DND-41 (cell line): ENCODE measurements at regions not wholly inside any gene's neighbourhood (a gene's known extent, or its start where the extent isn't known, plus 50 kb on each side); places are given as distances from the start of the nearest gene placed in this dataset.

ENCODE experiments used
- ATAC-seq: fragments of 200-7000 bp; cut with Tn5 transposase; 3 replicates; pipeline ENCODE4 v1.9.1; 2021; ENCODE audit warnings: low read depth; ENCODE audit not compliant: insufficient read depth
- DNase-seq: peaks from one replicate; pipeline ENCODE4 v3.0.0-alpha.2; 2020
- H2AFZ ChIP-seq: 2 replicates; pipeline ENCODE4 v1.6.0; 2012; ENCODE audit warnings: low read depth, low read length
- H3K27ac ChIP-seq: 2 replicates; pipeline ENCODE4 v1.5.1; 2012; ENCODE audit warnings: low read length, inconsistent platforms
- H3K27me3 ChIP-seq: fragments of 200-600 bp; sonication (generic); 2 replicates; pipeline ENCODE4 v1.6.0; 2012; ENCODE audit warnings: low read length, mild to moderate bottlenecking, inconsistent platforms; ENCODE audit not compliant: insufficient read depth, poor library complexity
- H3K36me3 ChIP-seq: 2 replicates; pipeline ENCODE4 v1.5.1; 2012; ENCODE audit warnings: low read length, inconsistent platforms; ENCODE audit not compliant: insufficient read depth
- H3K4me1 ChIP-seq: 2 replicates; pipeline ENCODE4 v1.5.1; 2012; ENCODE audit warnings: mild to moderate bottlenecking, low read length; ENCODE audit not compliant: insufficient read depth
- H3K4me2 ChIP-seq: 2 replicates; pipeline ENCODE4 v1.6.0; 2012; ENCODE audit warnings: mild to moderate bottlenecking, moderate library complexity, low read length, inconsistent platforms; ENCODE audit not compliant: insufficient read depth
- H3K4me3 ChIP-seq, 2 experiments: fragments of 200-600 bp in 1 of 2; shearing (Covaris generic) in 1 of 2; 2 replicates each; pipeline ENCODE4 v1.5.1; 2012 to 2016; ENCODE audit warnings: inconsistent platforms in 2 of 2, low read length in 2 of 2, mild to moderate bottlenecking in 2 of 2, low read depth in 1 of 2, moderate library complexity in 1 of 2
- H3K79me2 ChIP-seq: 2 replicates; pipeline ENCODE4 v1.6.0; 2012; ENCODE audit warnings: low read length, inconsistent platforms; ENCODE audit not compliant: insufficient read depth
- H3K9ac ChIP-seq: 2 replicates; pipeline ENCODE4 v1.6.0; 2012; ENCODE audit warnings: low read depth, mild to moderate bottlenecking, inconsistent platforms, low read length, moderate library complexity
- H3K9me3 ChIP-seq: 2 replicates; pipeline ENCODE4 v1.5.1; 2012; ENCODE audit warnings: low read length, moderate library complexity, mild to moderate bottlenecking, inconsistent platforms; ENCODE audit not compliant: insufficient read depth, severe bottlenecking
- H4K20me1 ChIP-seq: 2 replicates; pipeline ENCODE4 v1.6.0; 2012; ENCODE audit warnings: low read length; ENCODE audit not compliant: insufficient read depth
- EZH2 ChIP-seq: IDR thresholded peaks from 3 replicates; pipeline ENCODE4 v1.6.1; 2012; ENCODE audit warnings: borderline replicate concordance, low read depth, mild to moderate bottlenecking, moderate library complexity, low read length, inconsistent platforms; ENCODE audit not compliant: severe bottlenecking
- TF ChIP-seq, protein P1 (sequence below): IDR thresholded peaks from 2 replicates; pipeline ENCODE4 v1.5.1; 2012; ENCODE audit warnings: borderline replicate concordance, low read length, moderate library complexity, mild to moderate bottlenecking; ENCODE audit not compliant: poor library complexity, severe bottlenecking; ENCODE audit errors: extremely low read depth

DNA sequence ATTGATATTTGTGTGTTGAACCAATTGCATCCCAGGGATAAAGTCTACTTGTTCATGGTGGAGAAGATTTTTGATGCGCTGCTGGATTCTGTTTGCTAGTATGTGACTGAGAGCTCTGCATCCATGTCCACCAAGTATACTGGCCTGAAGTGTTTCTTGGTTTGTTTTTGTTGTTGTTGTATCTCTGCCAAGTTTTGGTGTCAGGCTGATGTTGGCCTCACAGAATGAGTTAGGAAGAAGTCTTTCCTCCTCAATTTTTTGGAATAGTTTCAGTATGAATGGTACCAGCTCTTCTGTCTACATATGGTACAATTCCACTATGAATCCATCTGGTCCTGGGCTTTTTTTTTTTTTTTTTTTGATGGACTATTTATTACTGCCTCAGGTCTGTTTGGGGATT is 50.9 kb upstream of the OSTN start:
- no peak for DNase-seq
- Histone ChIP-seq H3K36me3 (no peaks in the 10 kb centered on the region), H4K20me1 (no peaks in the 10 kb centered on the region), H3K79me2 (no peaks in the 10 kb centered on the region), H3K4me2 (no peak overlapping the region), H2AFZ (no peak overlapping the region), H3K4me3 (no peak overlapping the region), H3K4me1 (no peaks in the 10 kb centered on the region), H3K27ac (no peak overlapping the region), H3K27me3 (no peaks in the 10 kb centered on the region), H3K9ac (no peak overlapping the region), H3K9me3 (no peaks in the 10 kb centered on the region)
- no peak for ATAC-seq
- no peak for TF ChIP-seq EZH2
- TF ChIP-seq, protein P1, sequence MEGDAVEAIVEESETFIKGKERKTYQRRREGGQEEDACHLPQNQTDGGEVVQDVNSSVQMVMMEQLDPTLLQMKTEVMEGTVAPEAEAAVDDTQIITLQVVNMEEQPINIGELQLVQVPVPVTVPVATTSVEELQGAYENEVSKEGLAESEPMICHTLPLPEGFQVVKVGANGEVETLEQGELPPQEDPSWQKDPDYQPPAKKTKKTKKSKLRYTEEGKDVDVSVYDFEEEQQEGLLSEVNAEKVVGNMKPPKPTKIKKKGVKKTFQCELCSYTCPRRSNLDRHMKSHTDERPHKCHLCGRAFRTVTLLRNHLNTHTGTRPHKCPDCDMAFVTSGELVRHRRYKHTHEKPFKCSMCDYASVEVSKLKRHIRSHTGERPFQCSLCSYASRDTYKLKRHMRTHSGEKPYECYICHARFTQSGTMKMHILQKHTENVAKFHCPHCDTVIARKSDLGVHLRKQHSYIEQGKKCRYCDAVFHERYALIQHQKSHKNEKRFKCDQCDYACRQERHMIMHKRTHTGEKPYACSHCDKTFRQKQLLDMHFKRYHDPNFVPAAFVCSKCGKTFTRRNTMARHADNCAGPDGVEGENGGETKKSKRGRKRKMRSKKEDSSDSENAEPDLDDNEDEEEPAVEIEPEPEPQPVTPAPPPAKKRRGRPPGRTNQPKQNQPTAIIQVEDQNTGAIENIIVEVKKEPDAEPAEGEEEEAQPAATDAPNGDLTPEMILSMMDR = no peak

DNA sequence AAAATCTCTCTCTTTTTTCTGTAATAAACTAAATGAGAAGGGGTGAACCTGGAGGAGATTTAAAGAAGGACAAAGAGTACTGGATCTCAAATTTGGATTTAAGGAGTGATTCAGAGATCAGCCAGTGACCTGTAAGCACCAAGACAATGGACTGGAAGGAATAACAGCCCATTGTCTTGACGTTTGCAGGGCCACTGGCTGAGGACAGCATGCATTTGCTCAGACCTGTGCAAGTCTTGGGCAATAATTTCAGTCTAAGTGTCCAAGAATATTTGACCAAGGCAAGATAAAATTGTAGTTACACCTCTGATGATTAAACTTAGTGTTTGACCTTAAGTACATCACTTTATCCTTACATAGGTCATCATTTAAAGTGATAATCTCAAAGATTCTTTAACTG is 55.8 kb upstream of the OSTN start:
- no peak for TF ChIP-seq EZH2
- TF ChIP-seq, protein P1 = no peak
- H3K27ac ChIP-seq = no peak overlapping the region
- H2AFZ ChIP-seq = no peak overlapping the region; the same call in 1 of the 2 replicates
- no peak overlapping the region for H3K4me2 ChIP-seq
- no peak overlapping the region for H3K4me3 ChIP-seq
- no peaks in the 10 kb centered on the region for H3K9me3 ChIP-seq
- H4K20me1 ChIP-seq = no peaks in the 10 kb centered on the region
- no peaks in the 10 kb centered on the region for H3K36me3 ChIP-seq
- H3K79me2 ChIP-seq = no peaks in the 10 kb centered on the region
- H3K4me1 ChIP-seq = no peaks in the 10 kb centered on the region
- DNase-seq (no peak), ATAC-seq (no peak)
- H3K27me3 ChIP-seq = no peaks in the 10 kb centered on the region
- H3K9ac ChIP-seq = no peak overlapping the region

DNA sequence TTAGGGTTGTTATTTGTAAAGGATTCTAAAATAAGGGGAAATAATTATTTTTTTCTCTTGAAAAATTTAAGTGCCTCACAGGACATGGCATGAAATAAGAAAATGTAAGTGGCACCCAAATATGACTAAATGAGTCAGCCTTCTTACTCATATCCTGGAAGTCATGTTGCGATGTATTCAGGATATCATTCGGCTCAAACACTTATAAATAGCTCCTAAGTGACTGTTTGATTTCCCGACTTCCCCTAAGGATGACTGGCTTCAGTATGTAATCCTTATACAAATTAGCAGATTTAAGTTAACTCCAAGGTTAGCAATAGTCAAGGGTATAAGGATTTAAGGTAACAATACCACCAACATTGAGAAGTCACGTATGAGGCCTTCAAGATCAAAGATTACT is 57.3 kb upstream of the OSTN start:
- Histone ChIP-seq H3K4me3 (no peak overlapping the region), H2AFZ (no peak overlapping the region), H3K4me1 (no peaks in the 10 kb centered on the region), H3K4me2 (no peak overlapping the region), H3K9me3 (no peaks in the 10 kb centered on the region), H3K79me2 (no peaks in the 10 kb centered on the region), H3K27ac (no peak overlapping the region), H3K36me3 (no peaks in the 10 kb centered on the region), H4K20me1 (no peaks in the 10 kb centered on the region), H3K27me3 (no peaks in the 10 kb centered on the region), H3K9ac (no peak overlapping the region)
- ATAC-seq = no peak
- TF ChIP-seq, protein P1 = no peak
- TF ChIP-seq EZH2 = no peak
- no peak for DNase-seq

DNA sequence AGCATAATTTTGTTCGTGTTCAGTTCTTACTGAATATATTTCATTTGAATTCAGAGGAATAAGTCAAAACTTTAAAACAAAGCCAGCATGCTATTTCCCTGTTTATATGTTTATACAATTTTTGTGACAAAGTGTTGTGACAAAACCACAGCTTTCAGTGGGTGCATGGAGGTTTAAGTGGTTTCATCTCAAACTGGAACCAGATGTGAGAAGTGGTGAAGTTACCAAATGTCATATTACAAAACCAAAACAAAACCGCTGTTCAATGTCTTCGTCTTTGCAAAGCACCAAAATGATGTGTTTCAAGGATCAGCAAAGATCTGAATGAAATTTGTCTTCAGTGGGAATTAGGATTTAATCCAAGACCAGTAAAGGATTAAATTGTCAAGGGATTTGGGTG is 59.3 kb upstream of the OSTN start:
- no peak overlapping the region for H3K9ac ChIP-seq
- no peak overlapping the region for H3K4me3 ChIP-seq
- H4K20me1 ChIP-seq = no peaks in the 10 kb centered on the region
- H3K4me1 ChIP-seq = no peaks in the 10 kb centered on the region
- no peak overlapping the region for H2AFZ ChIP-seq
- H3K36me3 ChIP-seq = no peaks in the 10 kb centered on the region
- no peaks in the 10 kb centered on the region for H3K9me3 ChIP-seq
- no peaks in the 10 kb centered on the region for H3K79me2 ChIP-seq
- no peaks in the 10 kb centered on the region for H3K27me3 ChIP-seq
- no peak overlapping the region for H3K4me2 ChIP-seq
- no peak overlapping the region for H3K27ac ChIP-seq
- ATAC-seq = no peak
- no peak for TF ChIP-seq EZH2
- TF ChIP-seq, protein P1 = no peak
- DNase-seq = no peak
